WI38 (cell line): ENCODE measurements at regions not wholly inside any gene's neighbourhood (a gene's known extent, or its start where the extent isn't known, plus 50 kb on each side); places are given as distances from the start of the nearest gene placed in this dataset.

ENCODE experiments used
- H3K4me3 ChIP-seq: 2 replicates; pipeline ENCODE4 v1.5.1; 2011; ENCODE audit warnings: low read depth, mild to moderate bottlenecking, control low read depth, low read length
- CTCF ChIP-seq: IDR thresholded peaks from 2 replicates; pipeline ENCODE4 v1.5.1; 2012; ENCODE audit warnings: low read depth, mild to moderate bottlenecking, control low read depth, low read length

GRCh38 chr20:57025261-57025660 is 241.2 kb downstream of the BMP7 start:
- no peak for TF ChIP-seq CTCF
- no peak overlapping the region for H3K4me3 ChIP-seq

GRCh38 chr20:57025666-57026224 is 240.7 kb downstream of the BMP7 start:
- no peak for TF ChIP-seq CTCF
- no peak overlapping the region for H3K4me3 ChIP-seq

GRCh38 chr20:57027777-57028176 is 238.7 kb downstream of the BMP7 start:
- no peak overlapping the region for H3K4me3 ChIP-seq
- TF ChIP-seq CTCF = no peak

- no peak for TF ChIP-seq CTCF
Measured at GRCh38 chr20:57030611-57031600, 235.5 kb downstream of the BMP7 start.

GRCh38 chr20:57031867-57032355 is 234.5 kb downstream of the BMP7 start:
- H3K4me3 ChIP-seq = no peak overlapping the region
- no peak for TF ChIP-seq CTCF

More at GRCh38 chr20:57030611-57031600, 235.5 kb downstream of the BMP7 start:
- H3K4me3 ChIP-seq = no peak overlapping the region

GRCh38 chr20:57032847-57033246 is 233.6 kb downstream of the BMP7 start:
- H3K4me3 ChIP-seq = no peak overlapping the region
- TF ChIP-seq CTCF = no peak

- no peak overlapping the region for H3K4me3 ChIP-seq
- TF ChIP-seq CTCF = no peak
Measured at GRCh38 chr20:57034001-57034400, 232.4 kb downstream of the BMP7 start.
